Loucy (cell line): ENCODE measurements at regions not wholly inside any gene's neighbourhood (a gene's known extent, or its start where the extent isn't known, plus 50 kb on each side); places are given as distances from the start of the nearest gene placed in this dataset.

ENCODE experiments used
- H2AFZ ChIP-seq: fragments of 200-600 bp; sonication (generic); 2 replicates; pipeline ENCODE4 v1.6.0; 2016; ENCODE audit warnings: antibody characterized with exemption, mild to moderate bottlenecking, low read length, moderate library complexity
- H3F3A ChIP-seq: fragments of 200-600 bp; 2 replicates; pipeline ENCODE4 v1.6.0; 2016; ENCODE audit warnings: antibody characterized with exemption, low read depth, mild to moderate bottlenecking
- H3K27me3 ChIP-seq: fragments of 200-600 bp; sonication (generic); 2 replicates; pipeline ENCODE4 v1.6.1; 2014; ENCODE audit warnings: low read length, mild to moderate bottlenecking; ENCODE audit not compliant: insufficient read depth, poor library complexity, severe bottlenecking
- H3K36me3 ChIP-seq: fragments of 200-600 bp; sonication (generic); 2 replicates; pipeline ENCODE4 v1.6.1; 2016; ENCODE audit warnings: low read length; ENCODE audit not compliant: insufficient read depth
- H3K4me1 ChIP-seq: fragments of 200-600 bp; sonication (generic); 2 replicates; pipeline ENCODE4 v1.5.1; 2014; ENCODE audit warnings: low read length, mild to moderate bottlenecking; ENCODE audit not compliant: insufficient read depth, poor library complexity, severe bottlenecking
- H3K4me2 ChIP-seq: fragments of 200-600 bp; sonication (generic); 2 replicates; pipeline ENCODE4 v1.6.0; 2014; ENCODE audit warnings: antibody characterized with exemption, low read length, low read depth, mild to moderate bottlenecking; ENCODE audit not compliant: poor library complexity, severe bottlenecking
- H3K4me3 ChIP-seq: fragments of 200-600 bp; sonication (generic); 2 replicates; pipeline ENCODE4 v1.5.1; 2014; ENCODE audit warnings: low read length, mild to moderate bottlenecking, mixed read lengths; ENCODE audit not compliant: poor library complexity, severe bottlenecking
- H3K79me2 ChIP-seq: fragments of 200-600 bp; sonication (generic); 2 replicates; pipeline ENCODE4 v1.6.1; 2014; ENCODE audit warnings: low read length; ENCODE audit not compliant: insufficient read depth
- H3K9ac ChIP-seq: fragments of 200-600 bp; sonication (generic); 2 replicates; pipeline ENCODE4 v1.6.0; 2014; ENCODE audit warnings: mild to moderate bottlenecking, low read depth, low read length, moderate library complexity; ENCODE audit not compliant: poor library complexity, severe bottlenecking
- H3K9me2 ChIP-seq: fragments of 200-600 bp; sonication (generic); replicated peaks from 2 replicates; pipeline ENCODE4 v1.6.1; 2016; ENCODE audit warnings: low read depth, low read length, mixed read lengths
- H3K9me3 ChIP-seq: fragments of 200-600 bp; sonication (generic); 2 replicates; pipeline ENCODE4 v1.6.1; 2014; ENCODE audit warnings: mild to moderate bottlenecking, antibody characterized with exemption, low read length, low read depth; ENCODE audit not compliant: insufficient read depth
- H4K20me1 ChIP-seq: fragments of 200-600 bp; sonication (generic); 2 replicates; pipeline ENCODE4 v1.6.0; 2014; ENCODE audit warnings: antibody characterized with exemption, low read length, mild to moderate bottlenecking; ENCODE audit not compliant: insufficient read depth, poor library complexity, severe bottlenecking
- EZH2phosphoT487 ChIP-seq: fragments of 200-600 bp; IDR thresholded peaks from 2 replicates; pipeline ENCODE4 v1.6.1; 2018; ENCODE audit warnings: antibody characterized with exemption, mild to moderate bottlenecking, moderate library complexity, borderline replicate concordance
- TF ChIP-seq, protein P1 (sequence below): fragments of 200-600 bp; sonication (generic); conservative IDR thresholded peaks from 2 replicates; pipeline ENCODE4 v1.5.1; 2014; ENCODE audit warnings: mild to moderate bottlenecking, antibody characterized with exemption, low read length

DNA sequence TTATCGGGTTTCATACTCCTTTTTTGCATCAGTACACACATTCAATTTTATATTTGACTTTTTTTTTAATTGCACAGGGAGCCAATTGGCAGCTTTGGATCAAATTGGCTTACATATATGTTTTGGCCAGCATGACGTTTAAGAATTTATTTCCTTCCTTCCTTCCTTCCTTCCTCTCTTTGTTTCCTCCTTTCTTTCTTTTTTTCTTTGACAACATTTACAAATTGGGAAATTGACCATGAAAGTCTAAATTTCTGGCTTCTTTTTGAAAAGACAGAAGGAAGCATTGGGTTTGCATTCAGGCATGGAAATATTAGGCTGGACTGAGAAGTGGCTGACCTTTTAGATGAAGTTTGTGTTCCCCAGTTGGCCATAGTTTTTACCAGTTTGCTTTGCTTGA is 103.4 kb upstream of the IGSF10 start:
- Histone ChIP-seq H3K27me3 (no peaks in the 10 kb centered on the region), H3F3A (no peaks in the 10 kb centered on the region), H3K9ac (no peak overlapping the region), H3K36me3 (no peaks in the 10 kb centered on the region), H3K4me3 (no peak overlapping the region), H2AFZ (no peak overlapping the region), H3K9me3 (0 out of 2 replicates have a peak, but pooled peaks cover 2% of the 10 kb centered on the region), H3K4me1 (peaks cover 62% of the 10 kb centered on the region), H4K20me1 (no peaks in the 10 kb centered on the region), H3K4me2 (peak overlapping the region; percentile 10), H3K9me2 (no peaks in the 10 kb centered on the region), H3K79me2 (no peaks in the 10 kb centered on the region)
- TF ChIP-seq, protein P1, sequence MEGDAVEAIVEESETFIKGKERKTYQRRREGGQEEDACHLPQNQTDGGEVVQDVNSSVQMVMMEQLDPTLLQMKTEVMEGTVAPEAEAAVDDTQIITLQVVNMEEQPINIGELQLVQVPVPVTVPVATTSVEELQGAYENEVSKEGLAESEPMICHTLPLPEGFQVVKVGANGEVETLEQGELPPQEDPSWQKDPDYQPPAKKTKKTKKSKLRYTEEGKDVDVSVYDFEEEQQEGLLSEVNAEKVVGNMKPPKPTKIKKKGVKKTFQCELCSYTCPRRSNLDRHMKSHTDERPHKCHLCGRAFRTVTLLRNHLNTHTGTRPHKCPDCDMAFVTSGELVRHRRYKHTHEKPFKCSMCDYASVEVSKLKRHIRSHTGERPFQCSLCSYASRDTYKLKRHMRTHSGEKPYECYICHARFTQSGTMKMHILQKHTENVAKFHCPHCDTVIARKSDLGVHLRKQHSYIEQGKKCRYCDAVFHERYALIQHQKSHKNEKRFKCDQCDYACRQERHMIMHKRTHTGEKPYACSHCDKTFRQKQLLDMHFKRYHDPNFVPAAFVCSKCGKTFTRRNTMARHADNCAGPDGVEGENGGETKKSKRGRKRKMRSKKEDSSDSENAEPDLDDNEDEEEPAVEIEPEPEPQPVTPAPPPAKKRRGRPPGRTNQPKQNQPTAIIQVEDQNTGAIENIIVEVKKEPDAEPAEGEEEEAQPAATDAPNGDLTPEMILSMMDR = no peak
- TF ChIP-seq EZH2phosphoT487 = no peak

DNA sequence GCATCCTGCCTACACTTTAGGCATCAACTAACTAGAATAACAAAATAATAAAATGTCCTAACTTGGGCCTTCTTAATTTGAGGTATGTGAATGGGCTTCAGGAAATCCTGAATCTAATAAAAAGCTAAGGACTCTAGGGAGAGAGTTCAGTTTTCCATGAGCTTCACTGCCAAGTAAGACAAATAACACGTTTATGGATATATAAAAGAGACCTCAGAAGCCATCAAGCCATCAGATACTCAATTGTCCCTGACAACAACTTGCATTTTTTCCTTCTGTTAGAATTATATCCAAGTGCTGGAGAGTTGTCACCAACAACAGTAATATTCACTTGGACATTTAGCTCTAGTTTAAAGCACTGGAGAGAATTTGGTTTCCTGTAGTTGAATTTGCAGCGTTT is 102.4 kb upstream of the IGSF10 start:
- H3K9me2 ChIP-seq = no peaks in the 10 kb centered on the region
- H3F3A ChIP-seq = no peaks in the 10 kb centered on the region
- no peaks in the 10 kb centered on the region for H3K27me3 ChIP-seq
- no peaks in the 10 kb centered on the region for H3K9me3 ChIP-seq
- H3K9ac ChIP-seq = no peak overlapping the region
- H3K36me3 ChIP-seq = no peaks in the 10 kb centered on the region
- H3K4me2 ChIP-seq = peak overlapping the region; percentile 8
- H3K4me3 ChIP-seq = no peak overlapping the region
- no peak for TF ChIP-seq EZH2phosphoT487
- TF ChIP-seq, protein P1 = no peak
- no peak overlapping the region for H2AFZ ChIP-seq
- H3K4me1 ChIP-seq = peaks cover 53% of the 10 kb centered on the region
- H3K79me2 ChIP-seq = no peaks in the 10 kb centered on the region
- no peaks in the 10 kb centered on the region for H4K20me1 ChIP-seq

DNA sequence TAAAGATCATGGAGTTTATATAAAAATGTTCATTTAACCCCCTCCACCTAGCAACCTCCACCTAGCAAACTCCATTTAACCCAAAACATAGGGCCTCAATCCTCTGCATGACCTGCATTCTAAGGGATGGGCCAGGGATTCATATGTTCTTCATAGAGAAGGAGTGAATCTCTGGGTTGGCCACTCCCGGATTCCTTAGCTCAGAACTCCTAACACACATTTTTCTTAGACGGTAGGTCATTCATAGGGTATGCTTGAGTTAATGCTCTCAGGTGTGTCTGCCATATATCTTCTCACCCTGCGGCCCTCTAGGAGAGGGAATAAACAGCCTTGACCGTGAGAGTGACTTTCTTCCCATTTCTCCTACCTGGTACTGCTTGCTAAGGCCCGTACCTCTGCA is 102.0 kb upstream of the IGSF10 start:
- H3K4me3 ChIP-seq = no peak overlapping the region
- no peaks in the 10 kb centered on the region for H3K9me2 ChIP-seq
- H3K9ac ChIP-seq = no peak overlapping the region
- H3K79me2 ChIP-seq = no peaks in the 10 kb centered on the region
- peak overlapping the region; percentile 8 for H3K4me2 ChIP-seq
- H2AFZ ChIP-seq = no peak overlapping the region
- no peaks in the 10 kb centered on the region for H3K9me3 ChIP-seq
- no peaks in the 10 kb centered on the region for H3F3A ChIP-seq
- no peak for TF ChIP-seq EZH2phosphoT487
- TF ChIP-seq, protein P1 = no peak
- no peaks in the 10 kb centered on the region for H3K36me3 ChIP-seq
- no peaks in the 10 kb centered on the region for H3K27me3 ChIP-seq
- peaks cover 50% of the 10 kb centered on the region for H3K4me1 ChIP-seq
- no peaks in the 10 kb centered on the region for H4K20me1 ChIP-seq
